Activated T-helper 1 cell treated with anti-CD3 and anti-CD28 coated beads, Interleukin-12 subunit alpha, Interleukin-12 subunit beta, Interleukin-2, Interleukin-4 antibody, amounts not matched to agents 30 ng/mL and 10 ng/mL and 1 ng/mL, durations not matched to agents 14 hours and 24 hours and 36 hours (primary cell): ENCODE measurements at regions not wholly inside any gene's neighbourhood (a gene's known extent, or its start where the extent isn't known, plus 50 kb on each side); places are given as distances from the start of the nearest gene placed in this dataset.
"Not testable (repeated sequence)": the region's sequence is repeated elsewhere in the genome, so short reads cannot be mapped to it uniquely, and the experiment has no call there.

Experiments used
- DNase-seq: peaks from one replicate; pipeline ENCODE4 v3.0.0; 2021; ENCODE audit warnings: low spot score
- H3K27ac Mint-ChIP-seq: one replicate; pipeline ENCODE4 v1.8.0; 2021; ENCODE audit warnings: mild to moderate bottlenecking, mixed read lengths
- H3K27me3 Mint-ChIP-seq: one replicate; pipeline ENCODE4 v1.8.0; 2022; ENCODE audit warnings: mild to moderate bottlenecking, moderate library complexity, mixed read lengths; ENCODE audit not compliant: insufficient read depth
- H3K36me3 Mint-ChIP-seq: one replicate; pipeline ENCODE4 v1.8.0; 2021; ENCODE audit warnings: low read depth, mixed read lengths
- H3K4me1 Mint-ChIP-seq: one replicate; pipeline ENCODE4 v1.8.0; 2021; ENCODE audit warnings: low read depth, mixed read lengths
- H3K4me3 Mint-ChIP-seq: one replicate; pipeline ENCODE4 v1.8.0; 2021; ENCODE audit warnings: mild to moderate bottlenecking, moderate library complexity, mixed read lengths
- H3K9me3 Mint-ChIP-seq: one replicate; pipeline ENCODE4 v1.8.0; 2021; ENCODE audit warnings: mixed read lengths
- intact Hi-C: fragments of 100-400 bp; cut with micrococcal nuclease; formaldehyde crosslinking; loops from one replicate; pipeline ENCODE4 v1.15.1; 2024

- DNase-seq, result no peak
- no peaks in the 10 kb centered on the region for H3K36me3 Mint-ChIP-seq
- H3K27ac Mint-ChIP-seq, result no peak overlapping the region
Measured at GRCh38 chr13:106090001-106090400, 445.5 kb downstream of the EFNB2 start.

GRCh38 chr13:106089261-106089980, 446.0 kb downstream of the EFNB2 start:
- H3K4me3 Mint-ChIP-seq, result no peak overlapping the region
- no peak overlapping the region for H3K27ac Mint-ChIP-seq

More at GRCh38 chr13:106090001-106090400, 445.5 kb downstream of the EFNB2 start:
- Mint-ChIP-seq H3K27me3 (no peaks in the 10 kb centered on the region), H3K9me3 (no peaks in the 10 kb centered on the region), H3K4me1 (no peaks in the 10 kb centered on the region), H3K4me3 (no peak overlapping the region)
- intact Hi-C loops, result no loop called here

GRCh38 chr13:106088085-106088484, 447.4 kb downstream of the EFNB2 start:
- intact Hi-C loops, result no loop called here
- Mint-ChIP-seq H3K27ac (no peak overlapping the region), H3K9me3 (no peaks in the 10 kb centered on the region), H3K4me1 (no peaks in the 10 kb centered on the region), H3K36me3 (no peaks in the 10 kb centered on the region), H3K4me3 (no peak overlapping the region), H3K27me3 (no peaks in the 10 kb centered on the region)
- DNase-seq, result no peak

More at GRCh38 chr13:106089261-106089980, 446.0 kb downstream of the EFNB2 start:
- H3K9me3 Mint-ChIP-seq, result no peaks in the 10 kb centered on the region
- no peaks in the 10 kb centered on the region for H3K27me3 Mint-ChIP-seq
- intact Hi-C loops, result no loop called here
- DNase-seq, result no peak
- no peaks in the 10 kb centered on the region for H3K4me1 Mint-ChIP-seq
- H3K36me3 Mint-ChIP-seq, result no peaks in the 10 kb centered on the region

GRCh38 chr13:106087201-106087600, 448.3 kb downstream of the EFNB2 start:
- Mint-ChIP-seq H3K27ac (no peak overlapping the region), H3K4me1 (no peaks in the 10 kb centered on the region), H3K4me3 (no peak overlapping the region), H3K36me3 (no peaks in the 10 kb centered on the region), H3K9me3 (no peaks in the 10 kb centered on the region), H3K27me3 (no peaks in the 10 kb centered on the region)
- no peak for DNase-seq
- intact Hi-C loops, result no loop called here

GRCh38 chr13:106083620-106084350, 451.7 kb downstream of the EFNB2 start:
- H3K4me1 Mint-ChIP-seq, result no peaks in the 10 kb centered on the region
- H3K9me3 Mint-ChIP-seq, result no peaks in the 10 kb centered on the region
- H3K27ac Mint-ChIP-seq, result no peak overlapping the region
- DNase-seq, result no peak
- no peaks in the 10 kb centered on the region for H3K36me3 Mint-ChIP-seq
- intact Hi-C loops, result loop anchor here (1.0 to 2.0 kb wide), 2 partner anchors 453 to 835 kb away; no protein-coding TSS in a partner anchor
- no peak overlapping the region for H3K4me3 Mint-ChIP-seq
- H3K27me3 Mint-ChIP-seq, result no peaks in the 10 kb centered on the region

GRCh38 chr13:106081221-106081620, 454.2 kb downstream of the EFNB2 start:
- intact Hi-C loops, H3K4me1 Mint-ChIP-seq, H3K27me3 Mint-ChIP-seq, H3K9me3 Mint-ChIP-seq, DNase-seq, H3K4me3 Mint-ChIP-seq, H3K27ac Mint-ChIP-seq, H3K36me3 Mint-ChIP-seq: not testable (repeated sequence)

GRCh38 chr13:106078191-106078590, 457.3 kb downstream of the EFNB2 start:
- Mint-ChIP-seq H3K4me1 (no peaks in the 10 kb centered on the region), H3K36me3 (no peaks in the 10 kb centered on the region), H3K4me3 (no peak overlapping the region), H3K27ac (no peak overlapping the region), H3K9me3 (no peaks in the 10 kb centered on the region), H3K27me3 (no peaks in the 10 kb centered on the region)
- no peak for DNase-seq
- intact Hi-C loops, result no loop called here

- Mint-ChIP-seq H3K4me3 (no peak overlapping the region), H3K27ac (no peak overlapping the region), H3K36me3 (no peaks in the 10 kb centered on the region), H3K9me3 (no peaks in the 10 kb centered on the region), H3K4me1 (no peaks in the 10 kb centered on the region), H3K27me3 (no peaks in the 10 kb centered on the region)
- intact Hi-C loops, result no loop called here
- no peak for DNase-seq
Measured at GRCh38 chr13:106077017-106077416, 458.4 kb downstream of the EFNB2 start.

GRCh38 chr13:106072014-106072413, 463.4 kb downstream of the EFNB2 start:
- DNase-seq, result no peak
- intact Hi-C loops, result no loop called here
- Mint-ChIP-seq H3K36me3 (no peaks in the 10 kb centered on the region), H3K9me3 (no peaks in the 10 kb centered on the region), H3K4me1 (no peaks in the 10 kb centered on the region), H3K4me3 (no peak overlapping the region), H3K27me3 (no peaks in the 10 kb centered on the region), H3K27ac (no peak overlapping the region)

GRCh38 chr13:106063591-106064313, 471.7 kb downstream of the EFNB2 start:
- Mint-ChIP-seq H3K9me3 (no peaks in the 10 kb centered on the region), H3K27me3 (no peaks in the 10 kb centered on the region), H3K27ac (no peak overlapping the region), H3K36me3 (no peaks in the 10 kb centered on the region), H3K4me1 (no peaks in the 10 kb centered on the region), H3K4me3 (no peak overlapping the region)
- intact Hi-C loops, result no loop called here
- no peak for DNase-seq

- Mint-ChIP-seq H3K27me3 (no peaks in the 10 kb centered on the region), H3K27ac (no peak overlapping the region), H3K4me1 (no peaks in the 10 kb centered on the region), H3K9me3 (no peaks in the 10 kb centered on the region), H3K4me3 (no peak overlapping the region), H3K36me3 (no peaks in the 10 kb centered on the region)
- intact Hi-C loops, result no loop called here
- DNase-seq, result no peak
Measured at GRCh38 chr13:106061781-106062180, 473.7 kb downstream of the EFNB2 start.

GRCh38 chr13:106056851-106057250, 478.6 kb downstream of the EFNB2 start:
- Mint-ChIP-seq H3K4me3 (no peak overlapping the region), H3K9me3 (no peaks in the 10 kb centered on the region), H3K36me3 (no peaks in the 10 kb centered on the region), H3K27ac (no peak overlapping the region), H3K27me3 (no peaks in the 10 kb centered on the region), H3K4me1 (no peaks in the 10 kb centered on the region)
- intact Hi-C loops, result no loop called here
- DNase-seq, result no peak

GRCh38 chr13:106052200-106052767, 483.2 kb downstream of the EFNB2 start:
- H3K27me3 Mint-ChIP-seq, result no peaks in the 10 kb centered on the region
- no peaks in the 10 kb centered on the region for H3K9me3 Mint-ChIP-seq
- no peaks in the 10 kb centered on the region for H3K36me3 Mint-ChIP-seq
- H3K4me3 Mint-ChIP-seq, result no peak overlapping the region
- no peaks in the 10 kb centered on the region for H3K4me1 Mint-ChIP-seq
- intact Hi-C loops, result no loop called here
- no peak overlapping the region for H3K27ac Mint-ChIP-seq
- DNase-seq, result no peak
